SIG-M5 treated with dmso at 0.1 percent for 504 hours (cell line): ENCODE measurements at regions not wholly inside any gene's neighbourhood (a gene's known extent, or its start where the extent isn't known, plus 50 kb on each side); places are given as distances from the start of the nearest gene placed in this dataset.
"Not testable (repeated sequence)": the region's sequence is repeated elsewhere in the genome, so short reads cannot be mapped to it uniquely, and the experiment has no call there.

Experiments used
- DNase-seq: peaks from one replicate; lab custom pipeline; 2025; ENCODE audit not compliant: unreplicated experiment; lab: John Stamatoyannopoulos, UW

GRCh38 chr18:67455890-67456501 lies 60.5 kb downstream of the DSEL start:
- no peak for DNase-seq

GRCh38 chr18:67453901-67454300 lies 62.6 kb downstream of the DSEL start:
- DNase-seq: no peak

GRCh38 chr18:67451960-67452359 lies 64.6 kb downstream of the DSEL start:
- DNase-seq: no peak

GRCh38 chr18:67451101-67451500 lies 65.4 kb downstream of the DSEL start:
- DNase-seq: not testable (repeated sequence)

GRCh38 chr18:67433971-67434370 lies 82.5 kb downstream of the DSEL start:
- no peak for DNase-seq

GRCh38 chr18:67432806-67433205 lies 83.7 kb downstream of the DSEL start:
- no peak for DNase-seq

- no peak for DNase-seq
These were observed 87.7 kb downstream of the DSEL start for GRCh38 chr18:67428805-67429204.

GRCh38 chr18:67428158-67428557 lies 88.4 kb downstream of the DSEL start:
- DNase-seq: no peak

- no peak for DNase-seq
These were observed 90.0 kb downstream of the DSEL start for GRCh38 chr18:67426486-67426885.

GRCh38 chr18:67425672-67426071 lies 90.8 kb downstream of the DSEL start:
- DNase-seq: no peak

- no peak for DNase-seq
These were observed 94.9 kb downstream of the DSEL start for GRCh38 chr18:67421651-67422050.

GRCh38 chr18:67417864-67418523 lies 98.5 kb downstream of the DSEL start:
- peak; percentile 4 for DNase-seq

GRCh38 chr18:67411116-67411515 lies 105.4 kb downstream of the DSEL start:
- DNase-seq: no peak

GRCh38 chr18:67410075-67411070 lies 106.1 kb downstream of the DSEL start:
- DNase-seq: no peak

GRCh38 chr18:67408240-67408639 lies 108.3 kb downstream of the DSEL start:
- no peak for DNase-seq

GRCh38 chr18:67406714-67407113 lies 109.8 kb downstream of the DSEL start:
- no peak for DNase-seq

GRCh38 chr18:67402543-67402942 lies 114.0 kb downstream of the DSEL start:
- no peak for DNase-seq

- DNase-seq: no peak
These were observed 115.9 kb downstream of the DSEL start for GRCh38 chr18:67400502-67401117.

- no peak for DNase-seq
These were observed 130.5 kb downstream of the DSEL start for GRCh38 chr18:67386032-67386431.

- no peak for DNase-seq
These were observed 131.1 kb downstream of the DSEL start for GRCh38 chr18:67385455-67385854.

- not testable (repeated sequence) for DNase-seq
These were observed 132.5 kb downstream of the DSEL start for GRCh38 chr18:67384057-67384456.
